Adrenal gland (tissue), 9 donors: ENCODE measurements at regions not wholly inside any gene's neighbourhood (a gene's known extent, or its start where the extent isn't known, plus 50 kb on each side); places are given as distances from the start of the nearest gene placed in this dataset.

Experiments used
- DNase-seq, 7 donors: peaks; one replicate each; pipeline ENCODE4 v3.0.0-alpha.2; 2019 to 2020
- H3K27ac ChIP-seq, 5 donors: fragments of 200-600 bp; sonication (generic) in 4 of 5; 1 replicate in 3 of 5; 2 replicates in 2 of 5; pipeline versions ENCODE4 v1.5.1 to v1.8.0; 2016 to 2020; ENCODE audit warnings: mild to moderate bottlenecking in 1 of 5
- H3K27me3 ChIP-seq: fragments of 200-600 bp; 2 replicates; pipeline ENCODE4 v1.8.0; 2021
- H3K36me3 ChIP-seq, 2 donors: fragments of 200-600 bp; replicated peaks in 1 of 2; 1 replicate in 1 of 2; 2 replicates in 1 of 2; pipeline versions ENCODE4 v1.5.1 to v1.8.0; 2018 to 2022
- H3K4me1 ChIP-seq, 2 donors: fragments of 200-600 bp; replicated peaks in 1 of 2; 1 replicate in 1 of 2; 2 replicates in 1 of 2; pipeline versions ENCODE4 v1.5.1 to v1.8.0; 2018 to 2021
- H3K4me3 ChIP-seq, 4 donors: fragments of 200-600 bp; sonication (generic) in 3 of 4; one replicate each; pipeline ENCODE4 v1.5.1; 2016 to 2018
- H3K9me3 ChIP-seq, 3 donors: fragments of 200-600 bp; sonication (generic) in 1 of 3; replicated peaks in 1 of 3; 1 replicate in 2 of 3; 2 replicates in 1 of 3; pipeline versions ENCODE4 v1.5.1 to v1.8.0; 2016 to 2021
- CTCF ChIP-seq, 6 experiments: fragments of 450-650 bp in 4 of 6; fragments of 200-600 bp in 2 of 6; sonication (generic) in 1 of 6; IDR thresholded peaks; 1 replicate in 5 of 6; 2 replicates in 1 of 6; pipeline versions ENCODE4 v1.5.1 to v1.8.0; 2016 to 2021; ENCODE audit warnings: antibody characterized with exemption in 6 of 6, mild to moderate bottlenecking in 2 of 6, moderate library complexity in 1 of 6
- POLR2A ChIP-seq, 2 donors: fragments of 450-650 bp; IDR thresholded peaks; one replicate each; pipeline ENCODE4 v1.6.1; 2017; ENCODE audit warnings: antibody characterized with exemption in 2 of 2, mild to moderate bottlenecking in 2 of 2, moderate library complexity in 1 of 2
- WGBS, 4 donors: extraction: QIAGEN DNeasy Blood & Tissue Kit in 2 of 4; methylation state at CpG; one replicate each; pipeline versions ENCODE4 v1.1.5 to v1.1.7; 2013 to 2017; 5-methylcytosine and 5-hydroxymethylcytosine counted together
- intact Hi-C, 2 donors: fragments of 100-400 bp; cut with DNase I; formaldehyde crosslinking; loops; one replicate each; pipeline versions ENCODE4 v1.14.1 to v1.15.0; 2022 to 2023
- donor health status: healthy with polysubstance abuse.
- donor health status: Bipolar disorder and iron deficiency.
- donor health status: DM: yes; HTN: yes; CAD: no.
- donor health status: DM: no; HTN: no; CAD: no.
- donor health status: DM: no; HTN: no; CAD: no.

- no peak for TF ChIP-seq CTCF (IDR thresholded peaks at IDR 0.05)
- TF ChIP-seq POLR2A (IDR thresholded peaks at IDR 0.05) = no peak
- Histone ChIP-seq H3K4me1 (no peaks in the 10 kb centered on the region), H3K4me3 (no peak overlapping the region), H3K9me3 (no peaks in the 10 kb centered on the region), H3K27me3 (no peaks in the 10 kb centered on the region), H3K27ac (no peak overlapping the region), H3K36me3 (no peaks in the 10 kb centered on the region)
- intact Hi-C loops = no loop called here
- DNase-seq = no peak
- 53 to 62% (median 55%) methylated on average over 3 of the region's 3 CpGs for WGBS, 4 donors
Observed at GRCh38 chr17:13920413-13920812, 148.9 kb upstream of the COX10 start.

GRCh38 chr17:13921841-13922776, 147.2 kb upstream of the COX10 start:
- intact Hi-C loops = no loop called here
- Histone ChIP-seq H3K9me3 (no peaks in the 10 kb centered on the region), H3K27ac (no peak overlapping the region), H3K4me1 (no peaks in the 10 kb centered on the region), H3K36me3 (no peaks in the 10 kb centered on the region), H3K27me3 (no peaks in the 10 kb centered on the region), H3K4me3 (no peak overlapping the region)
- TF ChIP-seq CTCF (IDR thresholded peaks at IDR 0.05) = no peak
- no peak for TF ChIP-seq POLR2A (IDR thresholded peaks at IDR 0.05)
- 84 to 89% (median 87%) methylated on average over 16 to 19 of the region's 19 CpGs for WGBS, 4 donors
- no peak for DNase-seq

GRCh38 chr17:13922885-13923284, 146.4 kb upstream of the COX10 start:
- H3K27ac ChIP-seq = no peak overlapping the region
- no peaks in the 10 kb centered on the region for H3K9me3 ChIP-seq
- no peaks in the 10 kb centered on the region for H3K4me1 ChIP-seq
- H3K27me3 ChIP-seq = no peaks in the 10 kb centered on the region
- no peak overlapping the region for H3K4me3 ChIP-seq
- H3K36me3 ChIP-seq = no peaks in the 10 kb centered on the region
- WGBS, 4 donors = 94 to 100% (median 95%) methylated on average over 1 to 5 of the region's 5 CpGs
- DNase-seq = no peak
- intact Hi-C loops = no loop called here
- no peak for TF ChIP-seq POLR2A (IDR thresholded peaks at IDR 0.05)
- TF ChIP-seq CTCF (IDR thresholded peaks at IDR 0.05) = no peak

GRCh38 chr17:13925579-13925978, 143.7 kb upstream of the COX10 start:
- no peaks in the 10 kb centered on the region for H3K4me1 ChIP-seq
- no peak overlapping the region for H3K4me3 ChIP-seq
- WGBS, 4 donors = 90 to 98% (median 95%) methylated on average over 4 to 5 of the region's 5 CpGs
- no peaks in the 10 kb centered on the region for H3K9me3 ChIP-seq
- H3K27me3 ChIP-seq = no peaks in the 10 kb centered on the region
- TF ChIP-seq CTCF (IDR thresholded peaks at IDR 0.05) = peak in 1 of 6 experiments; percentile 2
- no peak for TF ChIP-seq POLR2A (IDR thresholded peaks at IDR 0.05)
- H3K27ac ChIP-seq = no peak overlapping the region
- no peaks in the 10 kb centered on the region for H3K36me3 ChIP-seq
- intact Hi-C loops = no loop called here
- no peak for DNase-seq
